A549 (cell line): ENCODE measurements at regions not wholly inside any gene's neighbourhood (a gene's known extent, or its start where the extent isn't known, plus 50 kb on each side); places are given as distances from the start of the nearest gene placed in this dataset.

Experiments used
- BHLHE40 ChIP-seq: IDR thresholded peaks from 2 replicates; pipeline ENCODE4 v1.6.1; 2012; ENCODE audit warnings: low read depth, low read length, inconsistent platforms
- EHMT2 ChIP-seq: fragments of 200-600 bp; sonication (generic); IDR thresholded peaks from 2 replicates; pipeline ENCODE4 v1.6.1; 2016; ENCODE audit warnings: antibody characterized with exemption, low read depth, mild to moderate bottlenecking, moderate library complexity
- MYC ChIP-seq: IDR thresholded peaks from 2 replicates; pipeline ENCODE4 v1.6.1; 2012; ENCODE audit warnings: mild to moderate bottlenecking, inconsistent platforms, low read length, improper control_type of control experiment, borderline replicate concordance
- POLR2A ChIP-seq: IDR thresholded peaks from 2 replicates; pipeline ENCODE4 v1.6.1; 2012; ENCODE audit warnings: mild to moderate bottlenecking, low read length
- RAD21 ChIP-seq, 2 experiments: fragments of >200 bp in 1 of 2; sonication (Bioruptor Twin) in 1 of 2; formaldehyde crosslinking in 1 of 2; IDR thresholded peaks in 1 of 2; conservative IDR thresholded peaks in 1 of 2; 2 replicates in 1 of 2; 3 replicates in 1 of 2; pipeline ENCODE4 v1.6.1; 2012 to 2018; ENCODE audit warnings: inconsistent platforms in 1 of 2
- TF ChIP-seq, protein P1 (sequence below): fragments of >200 bp; sonication (Bioruptor Twin); formaldehyde crosslinking; IDR thresholded peaks from 3 replicates; pipeline ENCODE4 v1.5.1; 2016
- TF ChIP-seq, protein P2 (sequence below): IDR thresholded peaks from 2 replicates; pipeline ENCODE4 v1.6.1; 2012; ENCODE audit warnings: low read depth, borderline replicate concordance

DNA sequence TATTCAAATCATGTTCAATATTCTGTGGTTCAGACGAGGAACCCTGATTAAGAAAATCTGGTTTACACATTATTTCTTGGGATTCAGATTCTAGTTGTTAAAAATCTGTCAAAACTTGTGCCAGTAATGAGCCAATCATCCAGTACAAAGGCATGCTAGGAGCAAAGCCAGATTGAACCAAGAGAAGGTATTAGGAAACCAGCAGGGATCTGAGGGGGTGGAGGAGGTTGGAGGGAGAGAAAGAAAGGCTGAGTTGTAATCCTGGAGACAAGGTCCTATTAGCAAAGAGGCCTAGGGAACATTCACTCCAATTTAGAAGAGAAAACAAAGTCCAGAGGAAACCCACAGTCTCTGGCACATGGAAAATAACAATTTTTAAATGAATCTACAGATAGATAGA lies 352.9 kb downstream of the LTN1 start:
- TF ChIP-seq, protein P1, sequence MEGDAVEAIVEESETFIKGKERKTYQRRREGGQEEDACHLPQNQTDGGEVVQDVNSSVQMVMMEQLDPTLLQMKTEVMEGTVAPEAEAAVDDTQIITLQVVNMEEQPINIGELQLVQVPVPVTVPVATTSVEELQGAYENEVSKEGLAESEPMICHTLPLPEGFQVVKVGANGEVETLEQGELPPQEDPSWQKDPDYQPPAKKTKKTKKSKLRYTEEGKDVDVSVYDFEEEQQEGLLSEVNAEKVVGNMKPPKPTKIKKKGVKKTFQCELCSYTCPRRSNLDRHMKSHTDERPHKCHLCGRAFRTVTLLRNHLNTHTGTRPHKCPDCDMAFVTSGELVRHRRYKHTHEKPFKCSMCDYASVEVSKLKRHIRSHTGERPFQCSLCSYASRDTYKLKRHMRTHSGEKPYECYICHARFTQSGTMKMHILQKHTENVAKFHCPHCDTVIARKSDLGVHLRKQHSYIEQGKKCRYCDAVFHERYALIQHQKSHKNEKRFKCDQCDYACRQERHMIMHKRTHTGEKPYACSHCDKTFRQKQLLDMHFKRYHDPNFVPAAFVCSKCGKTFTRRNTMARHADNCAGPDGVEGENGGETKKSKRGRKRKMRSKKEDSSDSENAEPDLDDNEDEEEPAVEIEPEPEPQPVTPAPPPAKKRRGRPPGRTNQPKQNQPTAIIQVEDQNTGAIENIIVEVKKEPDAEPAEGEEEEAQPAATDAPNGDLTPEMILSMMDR: no peak
- TF ChIP-seq EHMT2 (no peak), POLR2A (no peak), MYC (no peak), RAD21 (conservative IDR thresholded peaks at IDR 0.05 in 1 of 2, IDR thresholded peaks at IDR 0.05 in 1 of 2) (no peak), BHLHE40 (no peak)
- TF ChIP-seq, protein P2, sequence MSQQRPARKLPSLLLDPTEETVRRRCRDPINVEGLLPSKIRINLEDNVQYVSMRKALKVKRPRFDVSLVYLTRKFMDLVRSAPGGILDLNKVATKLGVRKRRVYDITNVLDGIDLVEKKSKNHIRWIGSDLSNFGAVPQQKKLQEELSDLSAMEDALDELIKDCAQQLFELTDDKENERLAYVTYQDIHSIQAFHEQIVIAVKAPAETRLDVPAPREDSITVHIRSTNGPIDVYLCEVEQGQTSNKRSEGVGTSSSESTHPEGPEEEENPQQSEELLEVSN: no peak
